ENCODE measurements at regions not wholly inside any gene's neighbourhood (a gene's known extent, or its start where the extent isn't known, plus 50 kb on each side); places are given as distances from the start of the nearest gene placed in this dataset.

DNA sequence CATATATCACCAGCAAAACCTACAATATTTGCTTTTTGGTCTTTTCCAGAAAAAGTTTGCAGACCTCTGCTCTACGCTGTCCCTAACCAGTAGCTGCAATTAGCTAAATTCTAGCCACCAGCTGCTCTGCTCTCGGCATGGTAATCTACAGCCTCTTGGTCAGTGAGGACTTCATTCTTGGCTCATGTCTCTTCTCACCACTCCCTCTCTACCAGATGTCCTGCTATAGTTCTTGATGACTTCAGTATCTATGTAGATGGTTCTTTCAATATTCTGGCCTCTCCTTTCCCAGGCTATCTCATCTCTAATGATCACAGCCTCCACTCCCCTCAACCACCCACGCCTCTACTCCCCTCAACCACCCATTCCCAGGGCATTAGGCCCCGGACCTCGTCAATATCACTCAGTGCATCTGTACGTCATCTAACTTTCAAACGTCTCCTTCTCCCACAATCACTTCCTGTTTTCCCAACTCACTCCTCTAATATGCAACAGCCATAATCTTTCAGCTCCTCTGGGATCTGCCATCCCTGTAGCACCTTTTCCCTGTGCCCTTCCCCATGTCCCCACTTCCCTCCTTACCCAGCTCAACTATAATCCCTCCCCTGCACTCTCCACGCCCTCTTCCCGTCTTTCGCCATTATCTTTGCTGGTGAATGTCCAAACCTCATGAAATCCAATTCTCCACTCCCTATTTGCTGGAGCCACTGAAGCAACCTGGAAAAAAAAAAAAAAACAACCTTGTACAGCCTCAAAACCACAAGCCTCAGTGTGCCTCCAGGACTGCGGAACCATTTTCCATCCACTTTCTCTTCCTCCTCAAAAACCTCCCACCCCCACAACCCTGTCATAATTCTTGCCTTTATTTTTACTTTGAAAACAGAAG, 429.4 kb upstream of the PROK2 start:
- Histone ChIP-seq H3K27me3 (ENCODE audit: insufficient read depth, low read length) (no peaks in the 10 kb centered on the region), H3K4me1 (ENCODE audit: insufficient read depth, low read length) (no peaks in the 10 kb centered on the region), H3K9ac (ENCODE audit: low read depth, low read length) (no peak overlapping the region), H3K4me3 (ENCODE audit: low read length) (no peak overlapping the region), H3K9me3 (ENCODE audit: insufficient read depth, low read depth, low read length) (no peaks in the 10 kb centered on the region), H3K36me3 (ENCODE audit: insufficient read depth, low read depth, low read length) (no peaks in the 10 kb centered on the region), H3K27ac (ENCODE audit: low read length) (no peak overlapping the region)

DNA sequence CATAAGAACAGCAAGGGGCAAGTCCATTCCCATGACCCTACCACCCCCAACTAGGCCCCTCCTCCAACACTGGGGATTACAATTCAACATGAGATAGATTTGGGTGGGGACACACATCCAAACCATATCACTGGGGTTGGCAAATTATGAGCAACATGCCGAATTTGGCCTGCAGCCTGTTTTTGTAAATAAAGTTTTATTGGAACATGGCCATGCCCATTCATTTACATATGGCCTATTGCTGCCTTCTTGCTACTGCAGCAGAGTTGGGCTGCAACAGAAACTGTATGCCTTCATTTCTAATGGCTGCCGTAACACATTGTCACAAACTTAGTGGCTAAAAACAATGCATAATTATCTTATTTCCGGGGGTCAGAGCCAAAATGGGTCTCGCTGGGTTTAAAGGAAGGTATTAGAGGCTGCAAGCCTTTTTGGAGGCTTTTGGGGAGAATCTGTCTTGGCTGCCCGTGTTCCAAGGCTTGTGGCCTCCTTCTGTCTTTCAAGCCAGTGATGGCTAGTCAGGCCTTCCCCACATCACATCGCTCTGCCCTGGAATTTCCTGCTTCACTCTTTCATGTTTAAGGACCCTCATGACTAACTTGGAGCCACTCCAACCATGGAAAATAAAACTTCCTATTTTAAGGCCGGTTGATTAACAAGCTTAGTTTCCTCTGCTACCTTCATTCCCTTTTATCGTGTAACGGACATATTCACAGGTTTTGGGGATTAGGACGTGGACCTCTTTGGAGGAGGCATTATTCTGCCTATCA, 428.5 kb upstream of the PROK2 start:
- no peaks in the 10 kb centered on the region for H3K27me3 ChIP-seq (ENCODE audit: insufficient read depth, low read length)
- H3K4me1 ChIP-seq (ENCODE audit: insufficient read depth, low read length), result no peaks in the 10 kb centered on the region

DNA sequence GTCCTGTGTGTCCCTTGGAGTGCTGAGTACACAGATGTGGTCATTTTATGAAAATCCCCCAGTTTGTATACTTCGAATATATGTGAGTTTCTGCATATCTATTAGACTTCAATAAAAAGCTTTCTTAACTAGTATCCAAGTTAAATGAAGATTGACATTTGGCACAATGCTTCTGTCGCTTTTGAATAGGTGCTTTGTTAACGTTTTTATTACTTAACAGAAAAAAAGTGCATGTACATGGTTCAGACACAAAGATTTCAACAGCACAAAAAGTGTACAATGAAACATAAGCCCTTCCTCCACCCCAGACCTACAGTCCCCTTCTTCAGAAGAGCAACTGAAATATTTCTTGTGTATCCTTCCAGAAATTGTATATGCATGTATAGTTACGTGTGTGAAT, 427.4 kb upstream of the PROK2 start:
- H3K27ac ChIP-seq (ENCODE audit: low read length), result no peak overlapping the region
- no peaks in the 10 kb centered on the region for H3K27me3 ChIP-seq (ENCODE audit: insufficient read depth, low read length)
- H3K36me3 ChIP-seq (ENCODE audit: insufficient read depth, low read depth, low read length), result no peaks in the 10 kb centered on the region
- H3K4me1 ChIP-seq (ENCODE audit: insufficient read depth, low read length), result no peaks in the 10 kb centered on the region
- no peaks in the 10 kb centered on the region for H3K9me3 ChIP-seq (ENCODE audit: insufficient read depth, low read depth, low read length)
- no peak overlapping the region for H3K4me3 ChIP-seq (ENCODE audit: low read length)
- H3K9ac ChIP-seq (ENCODE audit: low read depth, low read length), result no peak overlapping the region

More for the DNA sequence above, 428.5 kb upstream of the PROK2 start:
- Histone ChIP-seq H3K9ac (ENCODE audit: low read depth, low read length) (no peak overlapping the region), H3K9me3 (ENCODE audit: insufficient read depth, low read depth, low read length) (no peaks in the 10 kb centered on the region), H3K4me3 (ENCODE audit: low read length) (no peak overlapping the region), H3K27ac (ENCODE audit: low read length) (no peak overlapping the region), H3K36me3 (ENCODE audit: insufficient read depth, low read depth, low read length) (no peaks in the 10 kb centered on the region)

DNA sequence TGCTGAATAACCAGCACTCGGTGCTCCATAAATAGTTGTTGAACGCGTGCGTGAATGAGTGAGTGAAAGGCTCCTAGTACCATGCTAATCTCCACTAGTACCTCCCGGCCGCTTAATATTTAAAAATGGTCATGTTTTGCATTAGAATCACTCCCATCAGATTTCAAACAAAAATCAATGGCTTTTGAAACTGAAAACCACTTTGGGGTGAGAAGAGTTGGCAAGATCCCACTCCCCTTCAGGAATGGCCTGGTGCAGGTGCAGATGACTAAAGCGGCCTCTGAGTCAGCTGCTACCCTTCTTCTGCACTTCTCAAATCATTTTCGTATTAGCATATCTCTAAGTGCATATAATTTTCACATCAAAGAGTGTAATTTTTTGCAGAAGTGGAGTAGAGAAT, 425.3 kb upstream of the PROK2 start:
- Histone ChIP-seq H3K9ac (ENCODE audit: low read depth, low read length) (no peak overlapping the region), H3K9me3 (ENCODE audit: insufficient read depth, low read depth, low read length) (no peaks in the 10 kb centered on the region), H3K27ac (ENCODE audit: low read length) (no peak overlapping the region), H3K36me3 (ENCODE audit: insufficient read depth, low read depth, low read length) (no peaks in the 10 kb centered on the region), H3K27me3 (ENCODE audit: insufficient read depth, low read length) (no peaks in the 10 kb centered on the region), H3K4me1 (ENCODE audit: insufficient read depth, low read length) (no peaks in the 10 kb centered on the region), H3K4me3 (ENCODE audit: low read length) (no peak overlapping the region)

DNA sequence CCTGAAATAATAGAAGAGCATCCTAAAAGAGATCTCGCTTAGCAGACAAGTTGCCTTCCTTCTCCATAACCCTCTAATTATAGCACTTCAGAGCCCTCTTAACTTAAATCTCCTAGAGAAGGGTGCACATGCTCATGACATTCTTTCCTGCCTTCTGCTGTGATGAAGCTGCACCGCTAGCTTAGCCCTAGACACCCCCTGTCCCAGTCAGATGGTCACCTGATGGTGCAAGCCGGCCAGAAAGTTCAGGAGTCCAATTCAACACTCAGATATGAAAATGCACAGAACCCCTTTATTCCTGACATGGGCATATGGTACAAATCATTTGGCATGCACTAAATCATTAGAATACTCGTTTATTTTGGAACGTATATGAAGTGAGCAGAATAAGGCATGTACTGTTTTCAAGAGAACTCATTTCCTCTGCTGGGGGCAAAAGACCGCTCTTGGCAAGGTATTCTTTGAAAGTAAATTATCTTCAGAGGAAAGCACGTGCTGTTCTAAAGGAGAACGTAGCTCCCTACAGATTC, 420.4 kb upstream of the PROK2 start:
- Histone ChIP-seq H3K4me1 (ENCODE audit: insufficient read depth, low read length) (peaks cover 7% of the 10 kb centered on the region), H3K9me3 (ENCODE audit: insufficient read depth, low read depth, low read length) (peaks cover 4% of the 10 kb centered on the region), H3K36me3 (ENCODE audit: insufficient read depth, low read depth, low read length) (no peaks in the 10 kb centered on the region), H3K27ac (ENCODE audit: low read length) (no peak overlapping the region), H3K9ac (ENCODE audit: low read depth, low read length) (no peak overlapping the region), H3K27me3 (ENCODE audit: insufficient read depth, low read length) (no peaks in the 10 kb centered on the region), H3K4me3 (ENCODE audit: low read length) (no peak overlapping the region)

DNA sequence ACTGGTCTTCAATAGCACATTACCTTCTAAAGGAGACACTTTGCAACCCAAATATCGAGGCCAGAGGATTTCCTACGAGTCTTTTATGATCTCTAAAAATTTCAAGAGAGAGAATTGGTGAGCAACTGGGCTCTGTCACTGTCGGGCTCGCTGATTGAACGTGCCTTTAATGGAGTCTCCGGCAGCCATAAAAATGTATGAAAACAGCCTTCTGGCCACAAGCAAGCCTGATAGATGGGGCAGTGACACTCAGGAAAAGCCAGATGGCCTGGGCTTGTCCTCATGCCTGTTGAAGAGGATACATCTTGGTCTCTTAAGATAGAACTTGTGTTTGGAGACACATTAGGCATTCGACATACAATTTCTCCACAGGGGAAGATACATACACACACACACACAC, 419.5 kb upstream of the PROK2 start:
- Histone ChIP-seq H3K4me3 (ENCODE audit: low read length) (no peak overlapping the region), H3K4me1 (ENCODE audit: insufficient read depth, low read length) (peaks cover 7% of the 10 kb centered on the region), H3K9me3 (ENCODE audit: insufficient read depth, low read depth, low read length) (peaks cover 8% of the 10 kb centered on the region), H3K36me3 (ENCODE audit: insufficient read depth, low read depth, low read length) (no peaks in the 10 kb centered on the region), H3K27me3 (ENCODE audit: insufficient read depth, low read length) (no peaks in the 10 kb centered on the region), H3K9ac (ENCODE audit: low read depth, low read length) (no peak overlapping the region), H3K27ac (ENCODE audit: low read length) (no peak overlapping the region)

DNA sequence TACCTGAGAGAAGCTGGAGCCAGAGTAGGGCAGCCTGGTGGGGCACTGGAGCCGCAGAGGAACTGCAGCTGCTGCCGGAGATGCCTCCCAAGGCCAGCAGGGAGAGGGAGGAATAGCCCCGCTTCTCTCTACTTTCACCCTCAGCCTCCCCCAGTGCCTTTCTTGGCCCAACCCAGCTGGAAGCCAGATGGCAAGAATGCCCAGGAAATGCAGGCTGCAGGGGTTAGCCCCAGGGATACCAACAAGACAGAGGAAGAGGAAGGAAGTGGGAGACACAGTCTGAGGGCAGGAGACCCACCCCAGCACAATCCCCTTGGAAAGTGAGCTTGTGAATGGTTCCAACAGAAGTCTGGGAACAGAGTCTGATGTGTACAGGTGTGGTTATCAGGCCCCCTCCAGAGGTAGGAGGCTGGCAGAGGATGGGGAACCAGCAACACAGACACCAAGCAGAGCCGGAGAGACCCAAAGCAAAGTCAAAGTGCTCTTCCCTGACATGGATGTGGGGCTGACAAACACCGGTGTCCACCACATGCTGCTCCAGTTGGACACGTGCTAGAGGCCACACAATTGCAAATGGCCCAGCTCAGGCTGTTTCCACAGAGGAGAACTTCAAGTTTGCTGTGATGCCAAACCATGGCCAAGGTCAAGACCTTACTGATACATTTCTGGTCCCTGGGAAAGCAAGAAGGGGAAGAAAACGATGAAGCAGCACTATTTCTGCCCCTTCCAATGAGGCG, 418.8 kb upstream of the PROK2 start:
- no peaks in the 10 kb centered on the region for H3K36me3 ChIP-seq (ENCODE audit: insufficient read depth, low read depth, low read length)
- H3K4me3 ChIP-seq (ENCODE audit: low read length), result no peak overlapping the region
- H3K27me3 ChIP-seq (ENCODE audit: insufficient read depth, low read length), result no peaks in the 10 kb centered on the region
- peaks cover 8% of the 10 kb centered on the region for H3K9me3 ChIP-seq (ENCODE audit: insufficient read depth, low read depth, low read length)
- H3K9ac ChIP-seq (ENCODE audit: low read depth, low read length), result no peak overlapping the region
- no peak overlapping the region for H3K27ac ChIP-seq (ENCODE audit: low read length)
- H3K4me1 ChIP-seq (ENCODE audit: insufficient read depth, low read length), result peaks cover 7% of the 10 kb centered on the region

DNA sequence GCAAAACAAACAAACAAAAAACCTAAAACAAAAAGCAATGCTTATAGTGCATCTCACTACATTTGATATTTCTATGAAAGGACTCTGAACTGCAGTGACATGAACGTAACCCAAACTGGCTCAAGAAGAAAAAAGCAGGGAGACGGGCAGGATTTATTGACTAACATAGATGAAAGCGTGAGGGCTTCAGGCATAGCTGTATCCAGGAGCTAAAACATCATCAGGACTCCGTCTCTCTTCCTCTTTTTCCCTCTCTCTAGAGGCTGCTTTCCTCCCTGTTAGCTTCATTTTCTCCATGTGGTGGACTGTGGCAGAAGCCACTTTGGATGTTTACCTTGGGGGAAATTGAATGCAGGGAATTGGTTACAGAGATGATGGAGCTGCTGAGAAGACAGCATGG, 418.2 kb upstream of the PROK2 start:
- Histone ChIP-seq H3K27ac (ENCODE audit: low read length) (no peak overlapping the region), H3K9me3 (ENCODE audit: insufficient read depth, low read depth, low read length) (peaks cover 8% of the 10 kb centered on the region), H3K4me1 (ENCODE audit: insufficient read depth, low read length) (peaks cover 7% of the 10 kb centered on the region), H3K36me3 (ENCODE audit: insufficient read depth, low read depth, low read length) (no peaks in the 10 kb centered on the region), H3K9ac (ENCODE audit: low read depth, low read length) (no peak overlapping the region), H3K4me3 (ENCODE audit: low read length) (no peak overlapping the region), H3K27me3 (ENCODE audit: insufficient read depth, low read length) (no peaks in the 10 kb centered on the region)

DNA sequence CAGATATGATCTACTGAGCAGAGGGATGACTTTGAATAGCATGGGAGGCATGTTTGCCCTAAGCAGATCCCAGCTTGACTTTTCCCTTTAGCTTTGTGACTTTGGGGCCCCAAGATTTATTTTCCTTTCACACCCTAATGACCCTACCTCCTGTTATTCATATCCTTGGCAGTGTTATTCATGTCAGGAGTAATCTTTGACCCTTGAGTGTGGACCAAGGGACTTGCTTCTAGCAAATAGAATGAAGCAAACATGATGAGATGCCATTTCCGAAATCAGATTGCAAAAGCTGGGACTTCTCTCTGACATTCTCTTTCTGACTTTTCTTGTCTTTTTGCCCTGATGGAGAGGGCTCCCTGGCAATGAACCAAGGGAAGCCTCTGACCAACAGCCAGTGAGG, 415.4 kb upstream of the PROK2 start:
- H3K9me3 ChIP-seq (ENCODE audit: insufficient read depth, low read depth, low read length), result peaks cover 8% of the 10 kb centered on the region
- H3K27ac ChIP-seq (ENCODE audit: low read length), result no peak overlapping the region
- no peaks in the 10 kb centered on the region for H3K36me3 ChIP-seq (ENCODE audit: insufficient read depth, low read depth, low read length)
- H3K4me1 ChIP-seq (ENCODE audit: insufficient read depth, low read length), result peaks cover 7% of the 10 kb centered on the region
- H3K4me3 ChIP-seq (ENCODE audit: low read length), result no peak overlapping the region
- H3K27me3 ChIP-seq (ENCODE audit: insufficient read depth, low read length), result no peaks in the 10 kb centered on the region
- no peak overlapping the region for H3K9ac ChIP-seq (ENCODE audit: low read depth, low read length)

DNA sequence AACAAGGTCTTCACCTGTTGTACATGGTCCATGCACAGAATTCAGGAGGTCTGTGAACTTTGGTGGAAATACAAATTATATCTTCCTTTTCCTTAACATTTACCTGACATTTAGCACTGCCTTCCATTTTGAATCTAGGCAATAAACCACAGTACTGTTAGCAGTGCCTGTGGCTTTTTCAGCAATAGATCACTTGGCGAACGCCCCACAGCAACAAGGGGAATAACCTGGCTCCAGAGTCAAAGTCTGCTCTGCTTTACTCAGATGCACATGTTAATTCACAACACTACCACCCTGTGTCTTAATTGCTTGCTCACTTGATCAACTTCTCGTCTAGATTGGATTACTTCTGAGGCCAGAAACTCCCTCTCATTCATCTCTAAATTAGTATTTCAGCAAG, 414.6 kb upstream of the PROK2 start:
- Histone ChIP-seq H3K4me3 (ENCODE audit: low read length) (no peak overlapping the region), H3K4me1 (ENCODE audit: insufficient read depth, low read length) (peaks cover 7% of the 10 kb centered on the region), H3K9me3 (ENCODE audit: insufficient read depth, low read depth, low read length) (peaks cover 8% of the 10 kb centered on the region), H3K27ac (ENCODE audit: low read length) (no peak overlapping the region), H3K9ac (ENCODE audit: low read depth, low read length) (no peak overlapping the region), H3K27me3 (ENCODE audit: insufficient read depth, low read length) (no peaks in the 10 kb centered on the region), H3K36me3 (ENCODE audit: insufficient read depth, low read depth, low read length) (no peaks in the 10 kb centered on the region)

DNA sequence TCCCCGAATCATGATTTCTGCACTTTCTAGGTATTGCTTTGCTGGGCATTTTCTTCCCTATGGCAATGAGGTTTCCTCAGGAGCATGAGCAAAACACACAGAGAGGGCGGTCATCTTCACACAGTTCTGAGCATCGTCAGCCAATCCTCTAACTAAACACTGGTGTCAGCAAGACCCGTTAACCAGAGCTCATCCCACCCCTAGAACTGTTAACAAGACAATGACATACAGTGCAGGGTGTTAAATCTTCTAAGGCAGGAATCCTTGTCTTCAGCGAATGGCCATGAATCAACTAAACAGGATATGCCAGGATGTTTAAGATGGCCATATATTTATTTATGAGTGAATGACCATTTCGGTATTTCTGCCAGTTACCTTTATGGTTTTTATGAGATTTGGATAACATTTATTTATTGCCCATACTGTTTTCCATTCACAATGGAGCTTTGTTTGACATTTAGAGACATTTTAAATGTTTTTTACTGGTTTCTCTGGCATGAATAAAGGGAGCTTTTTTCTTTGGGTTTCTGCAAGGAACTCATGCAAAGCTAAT, 411.5 kb upstream of the PROK2 start:
- Histone ChIP-seq H3K9ac (ENCODE audit: low read depth, low read length) (no peak overlapping the region), H3K27ac (ENCODE audit: low read length) (no peak overlapping the region), H3K9me3 (ENCODE audit: insufficient read depth, low read depth, low read length) (peaks cover 15% of the 10 kb centered on the region), H3K36me3 (ENCODE audit: insufficient read depth, low read depth, low read length) (no peaks in the 10 kb centered on the region), H3K27me3 (ENCODE audit: insufficient read depth, low read length) (no peaks in the 10 kb centered on the region), H3K4me1 (ENCODE audit: insufficient read depth, low read length) (no peaks in the 10 kb centered on the region), H3K4me3 (ENCODE audit: low read length) (no peak overlapping the region)
